H7 (cell line): ENCODE measurements at regions not wholly inside any gene's neighbourhood (a gene's known extent, or its start where the extent isn't known, plus 50 kb on each side); places are given as distances from the start of the nearest gene placed in this dataset.

ENCODE experiments used
- DNase-seq: peaks from one replicate; pipeline ENCODE4 v3.0.0; 2012
- H3K27me3 ChIP-seq: 2 replicates; pipeline ENCODE4 v1.6.0; 2011; ENCODE audit warnings: mild to moderate bottlenecking, low read length; ENCODE audit not compliant: control insufficient read depth, insufficient read depth
- H3K36me3 ChIP-seq: replicated peaks from 2 replicates; pipeline ENCODE4 v1.5.1; 2011; ENCODE audit warnings: low read length; ENCODE audit not compliant: control insufficient read depth, insufficient read depth
- H3K4me3 ChIP-seq: 2 replicates; pipeline ENCODE4 v1.5.1; 2011; ENCODE audit warnings: low read depth, mild to moderate bottlenecking, control low read depth, low read length, moderate library complexity; ENCODE audit not compliant: insufficient read depth

DNA sequence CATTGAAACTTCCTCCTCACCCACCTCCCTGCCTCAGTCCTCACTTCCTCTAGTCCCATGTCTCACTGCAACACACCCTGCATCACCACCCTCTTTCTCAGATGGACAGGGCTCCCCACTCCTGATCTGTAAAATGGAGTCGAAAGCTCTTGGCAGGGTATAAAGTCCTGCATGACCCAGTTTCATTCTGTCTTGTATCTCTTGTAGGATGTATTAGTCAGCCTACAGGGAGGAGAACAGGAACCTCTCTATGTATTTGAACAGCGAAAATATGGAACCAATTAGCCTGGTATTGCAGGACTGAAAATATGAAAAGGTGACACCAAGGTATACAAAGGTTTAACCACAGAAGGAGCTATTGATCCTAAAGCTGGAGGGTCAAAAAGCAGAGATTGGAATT is 156.9 kb upstream of the SNX19 start:
- Histone ChIP-seq H3K36me3 (no peaks in the 10 kb centered on the region), H3K4me3 (no peak overlapping the region), H3K27me3 (no peaks in the 10 kb centered on the region)
- DNase-seq = no peak

DNA sequence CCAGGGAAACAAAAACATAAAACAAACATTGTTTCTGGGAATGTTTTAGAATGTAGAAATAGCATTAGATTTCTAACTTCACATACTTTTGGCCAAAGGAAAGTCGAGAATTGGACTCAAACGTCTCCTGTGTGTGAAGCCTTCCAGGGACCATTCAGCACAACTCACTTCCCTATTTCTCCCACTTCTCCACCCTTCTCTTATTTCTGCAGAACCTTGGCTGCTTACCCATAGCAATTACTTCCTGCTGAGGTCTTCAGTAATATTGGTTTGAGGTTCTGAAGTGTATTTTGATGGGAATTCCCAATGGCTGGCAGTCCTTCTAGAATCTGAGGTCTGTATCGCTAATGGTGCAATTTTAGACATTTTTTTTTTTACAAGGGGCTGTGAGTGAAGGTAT is 158.3 kb upstream of the SNX19 start:
- Histone ChIP-seq H3K27me3 (no peaks in the 10 kb centered on the region), H3K36me3 (no peaks in the 10 kb centered on the region), H3K4me3 (no peak overlapping the region)
- DNase-seq = no peak

DNA sequence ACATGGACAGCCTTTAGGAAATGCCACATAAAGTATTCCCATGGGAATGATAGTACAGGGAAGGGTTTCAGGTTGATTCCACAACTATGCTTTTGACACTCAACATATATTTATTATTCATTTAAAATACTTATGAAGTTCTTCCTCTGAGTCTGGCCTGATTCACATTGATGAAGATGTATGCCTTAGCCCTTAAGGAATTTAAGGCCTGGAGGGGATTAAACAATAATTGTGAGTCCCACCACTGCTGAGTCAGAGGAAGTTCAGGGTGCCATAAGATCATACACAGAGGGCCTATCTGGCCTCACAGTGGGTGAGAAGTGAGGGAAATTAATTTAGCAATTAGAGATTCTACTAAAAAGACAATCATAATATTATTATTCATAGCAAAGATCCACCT is 161.1 kb upstream of the SNX19 start:
- no peak for DNase-seq
- no peak overlapping the region for H3K4me3 ChIP-seq
- no peaks in the 10 kb centered on the region for H3K36me3 ChIP-seq
- no peaks in the 10 kb centered on the region for H3K27me3 ChIP-seq

DNA sequence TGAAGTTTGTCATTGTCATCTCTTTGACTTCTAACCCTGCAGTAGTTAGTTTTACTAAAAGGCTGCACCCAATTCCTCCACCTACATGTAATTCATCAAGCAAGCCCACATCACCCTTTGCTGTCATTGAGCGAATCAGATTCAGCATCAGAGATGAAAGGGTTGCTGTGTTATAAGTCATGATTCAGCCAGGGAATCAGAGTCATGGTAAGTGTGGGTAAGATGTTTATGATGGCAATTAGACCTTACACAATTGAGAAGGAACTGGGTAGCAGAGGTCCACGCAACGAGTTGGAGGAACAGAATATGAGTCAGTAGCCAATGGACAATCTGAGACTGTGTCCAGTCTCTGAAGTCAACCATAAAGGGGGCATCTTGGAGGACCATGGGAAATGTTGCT is 162.8 kb upstream of the SNX19 start:
- no peak for DNase-seq
- no peaks in the 10 kb centered on the region for H3K27me3 ChIP-seq

DNA sequence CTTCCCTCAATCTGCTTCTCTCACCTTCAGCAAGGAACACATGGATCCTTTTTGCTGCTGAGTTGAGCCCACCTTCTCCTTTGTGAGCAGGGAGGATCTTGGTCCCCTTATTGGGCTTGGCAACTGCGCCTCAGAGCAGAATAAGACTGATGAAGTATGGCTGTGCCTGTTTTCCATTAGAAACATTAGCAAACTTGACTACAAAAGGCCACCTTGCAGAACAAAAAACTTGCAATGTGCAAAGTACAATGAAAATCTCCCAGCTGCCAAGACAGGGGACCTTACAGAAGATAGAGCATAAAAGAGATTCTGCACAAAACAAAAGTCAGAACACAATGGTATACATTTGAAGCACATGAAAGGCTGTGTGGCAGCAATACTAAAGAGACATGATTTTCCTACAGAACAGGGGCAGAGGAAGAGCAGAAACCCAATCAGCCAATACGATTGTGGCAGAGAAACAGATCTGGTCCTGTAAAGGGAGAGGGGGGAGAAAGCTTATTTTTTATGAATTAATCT is 173.5 kb upstream of the SNX19 start:
- Histone ChIP-seq H3K27me3 (no peaks in the 10 kb centered on the region), H3K4me3 (no peak overlapping the region), H3K36me3 (no peaks in the 10 kb centered on the region)
- DNase-seq = no peak

More for the DNA sequence above, 162.8 kb upstream of the SNX19 start:
- H3K36me3 ChIP-seq = no peaks in the 10 kb centered on the region
- H3K4me3 ChIP-seq = no peak overlapping the region

DNA sequence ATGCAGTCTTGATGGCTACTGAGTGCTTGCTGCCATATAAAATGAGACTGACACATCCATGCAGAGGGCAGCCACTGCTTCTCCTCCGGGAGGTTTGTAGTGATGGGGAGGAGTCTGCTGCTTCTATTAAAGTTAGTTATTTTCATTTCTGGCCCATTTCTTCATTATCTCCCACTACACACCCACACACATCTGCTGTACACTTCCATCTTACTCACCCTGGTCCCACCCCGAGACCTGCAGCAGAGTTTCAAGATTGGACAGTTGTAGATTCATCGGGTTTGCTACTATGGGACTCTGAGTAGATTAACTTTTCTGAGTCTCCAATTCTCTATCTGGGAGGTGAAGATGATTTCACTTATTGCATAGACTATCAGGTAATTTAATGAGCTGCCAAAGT is 176.2 kb upstream of the SNX19 start:
- no peaks in the 10 kb centered on the region for H3K36me3 ChIP-seq
- DNase-seq = no peak
- H3K4me3 ChIP-seq = no peak overlapping the region
- no peaks in the 10 kb centered on the region for H3K27me3 ChIP-seq

DNA sequence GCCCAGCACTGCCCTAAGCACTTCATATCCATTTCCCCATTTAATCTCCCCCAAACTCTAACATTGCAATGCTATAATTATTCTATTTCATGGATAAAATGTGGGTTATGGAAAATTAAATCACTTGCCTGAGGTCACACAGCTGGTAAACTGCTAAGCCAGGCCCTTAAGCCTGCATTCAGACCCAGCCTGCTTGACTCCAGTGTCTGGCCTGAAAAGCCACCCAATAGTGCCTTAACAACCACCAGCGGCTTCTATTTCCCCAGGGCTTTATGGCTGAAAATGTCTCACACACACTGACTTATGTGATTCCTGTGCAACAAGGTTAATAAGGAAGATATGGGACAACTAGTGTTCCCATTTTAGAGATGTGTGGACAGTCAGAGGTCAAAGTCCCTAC is 178.5 kb upstream of the SNX19 start:
- Histone ChIP-seq H3K4me3 (no peak overlapping the region), H3K27me3 (no peaks in the 10 kb centered on the region), H3K36me3 (no peaks in the 10 kb centered on the region)
- DNase-seq = no peak

DNA sequence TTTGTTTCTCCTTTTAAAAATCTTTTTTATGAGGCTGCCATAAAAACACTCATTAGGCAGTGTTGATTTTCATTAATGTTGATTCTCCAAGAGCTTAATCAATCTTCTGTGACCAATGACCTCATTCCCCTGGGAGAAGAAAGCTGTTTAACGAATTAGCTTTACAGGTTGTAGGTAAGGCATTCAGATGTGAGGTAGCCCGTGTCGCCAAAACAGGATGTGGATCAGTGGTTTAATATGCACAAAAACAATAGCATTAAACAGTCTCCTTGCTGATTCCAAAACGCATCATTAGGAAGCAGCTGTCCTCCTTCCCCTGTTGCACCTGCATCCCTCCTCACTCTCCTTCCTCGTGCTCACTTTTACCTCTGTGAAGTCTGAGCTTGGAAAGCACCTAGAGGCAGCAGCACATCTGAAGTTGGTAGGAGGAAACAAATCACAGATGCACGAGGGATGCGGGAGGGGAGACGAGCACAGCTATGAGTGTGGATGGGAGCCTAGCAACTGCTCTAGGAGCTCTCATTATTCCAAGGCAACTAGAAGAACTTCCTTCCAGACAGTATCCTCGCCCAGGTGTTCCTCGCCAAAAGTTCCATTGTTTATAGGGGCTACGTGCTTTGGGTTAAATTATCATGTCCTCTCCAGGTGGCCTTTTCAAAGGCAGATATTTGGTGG is 179.4 kb upstream of the SNX19 start:
- Histone ChIP-seq H3K27me3 (no peaks in the 10 kb centered on the region), H3K36me3 (no peaks in the 10 kb centered on the region), H3K4me3 (no peak overlapping the region)
- no peak for DNase-seq

DNA sequence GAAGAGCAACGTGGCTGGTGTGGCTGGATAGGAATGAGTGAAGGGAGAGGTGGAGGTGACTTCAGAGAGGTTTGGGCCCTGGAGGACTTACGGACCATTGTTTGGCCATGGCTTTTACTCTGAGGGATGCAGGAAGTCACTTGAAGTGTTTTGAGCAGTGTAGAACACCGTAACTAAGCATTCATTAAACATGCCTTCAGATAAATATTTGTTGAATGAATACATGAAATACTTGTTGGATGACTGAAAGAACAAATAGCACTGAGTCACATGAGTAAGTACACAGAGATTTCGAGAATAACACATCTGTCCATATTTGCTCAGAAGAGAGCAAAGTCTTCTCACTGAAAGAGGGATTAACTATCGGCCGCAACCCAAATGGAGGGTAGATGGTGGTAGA is 182.7 kb upstream of the SNX19 start:
- no peaks in the 10 kb centered on the region for H3K36me3 ChIP-seq
- DNase-seq = no peak
- H3K27me3 ChIP-seq = no peaks in the 10 kb centered on the region
- no peak overlapping the region for H3K4me3 ChIP-seq

DNA sequence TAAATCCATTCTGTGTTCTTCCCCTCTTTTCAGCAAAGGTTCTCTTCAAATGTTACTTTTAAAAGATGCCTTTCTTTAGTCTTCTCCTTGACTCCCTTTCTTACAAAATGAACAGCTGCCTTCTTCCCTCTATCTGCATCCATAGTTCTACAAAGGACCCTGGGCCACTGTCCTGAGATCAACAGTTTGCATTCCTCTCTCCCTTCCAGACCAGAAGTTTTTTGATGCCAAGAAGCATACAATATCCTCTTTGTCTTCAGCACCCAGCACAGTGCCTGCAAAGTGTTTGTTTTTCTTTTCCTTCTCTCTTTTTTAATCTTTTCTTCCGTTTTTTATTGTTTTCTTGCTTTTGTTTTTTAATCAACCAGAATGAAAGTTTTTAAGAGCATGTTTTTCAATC is 183.5 kb upstream of the SNX19 start:
- no peaks in the 10 kb centered on the region for H3K36me3 ChIP-seq
- no peak for DNase-seq
- no peak overlapping the region for H3K4me3 ChIP-seq

DNA sequence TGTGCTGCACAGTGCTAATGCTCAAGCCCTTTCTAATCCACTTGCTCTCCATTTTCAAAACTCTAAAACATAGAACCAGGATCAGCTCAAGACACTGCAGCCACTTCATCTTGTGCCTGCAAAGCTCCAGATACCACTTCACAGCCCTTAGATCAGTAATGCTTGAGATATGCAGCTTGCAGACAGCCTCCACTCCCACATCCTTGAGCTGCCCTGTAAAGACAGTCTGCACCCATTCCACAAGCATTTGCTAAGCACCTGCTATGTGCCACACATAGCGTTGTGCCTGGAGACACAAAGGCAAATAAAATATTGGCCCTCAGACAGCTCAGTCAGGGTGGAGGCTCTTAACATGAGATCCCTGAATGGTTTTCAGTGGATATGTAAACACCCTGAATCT is 192.5 kb upstream of the SNX19 start:
- Histone ChIP-seq H3K27me3 (no peaks in the 10 kb centered on the region), H3K36me3 (no peaks in the 10 kb centered on the region), H3K4me3 (no peak overlapping the region)
- DNase-seq = no peak

More for the DNA sequence above, 183.5 kb upstream of the SNX19 start:
- no peaks in the 10 kb centered on the region for H3K27me3 ChIP-seq

DNA sequence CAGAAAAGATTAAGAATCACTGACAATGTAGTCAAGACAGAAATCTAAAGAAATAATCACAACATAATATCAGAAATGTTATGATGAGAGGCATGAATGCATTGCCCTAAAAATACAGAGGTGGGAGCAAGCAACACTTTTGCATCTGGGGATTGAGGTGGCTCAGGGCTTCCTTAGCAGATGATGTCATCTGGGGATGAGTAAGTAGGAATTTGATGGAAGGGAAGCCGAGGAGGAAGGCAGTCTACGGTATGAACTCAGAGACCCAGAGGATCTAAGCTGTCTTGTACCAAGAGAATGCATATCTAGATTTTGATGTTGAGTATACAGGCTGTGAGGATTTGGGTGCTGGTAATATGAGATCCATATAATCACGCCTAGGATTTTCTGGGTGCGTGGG is 193.0 kb upstream of the SNX19 start:
- no peak for DNase-seq
- H3K36me3 ChIP-seq = no peaks in the 10 kb centered on the region
- H3K4me3 ChIP-seq = no peak overlapping the region
- no peaks in the 10 kb centered on the region for H3K27me3 ChIP-seq

DNA sequence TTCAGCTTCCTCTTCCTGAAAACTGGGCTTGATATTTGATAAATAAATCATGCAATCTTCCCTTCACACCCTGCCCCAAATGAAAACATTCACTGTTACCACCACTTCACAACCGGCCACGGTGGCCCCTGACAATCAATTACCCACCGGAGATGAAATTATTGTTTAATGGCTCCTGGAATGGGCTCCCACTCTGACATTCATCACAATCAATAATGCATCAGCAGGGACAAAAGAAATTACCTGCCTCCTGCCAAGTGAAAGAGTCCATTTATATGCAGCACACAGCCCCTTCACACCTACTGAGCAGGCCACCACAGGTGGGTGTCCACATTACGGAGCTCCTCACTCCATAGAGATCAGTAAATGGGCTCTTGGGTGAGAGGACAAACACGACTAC is 193.5 kb upstream of the SNX19 start:
- H3K36me3 ChIP-seq = no peaks in the 10 kb centered on the region
- DNase-seq = no peak
- H3K4me3 ChIP-seq = no peak overlapping the region
- no peaks in the 10 kb centered on the region for H3K27me3 ChIP-seq

DNA sequence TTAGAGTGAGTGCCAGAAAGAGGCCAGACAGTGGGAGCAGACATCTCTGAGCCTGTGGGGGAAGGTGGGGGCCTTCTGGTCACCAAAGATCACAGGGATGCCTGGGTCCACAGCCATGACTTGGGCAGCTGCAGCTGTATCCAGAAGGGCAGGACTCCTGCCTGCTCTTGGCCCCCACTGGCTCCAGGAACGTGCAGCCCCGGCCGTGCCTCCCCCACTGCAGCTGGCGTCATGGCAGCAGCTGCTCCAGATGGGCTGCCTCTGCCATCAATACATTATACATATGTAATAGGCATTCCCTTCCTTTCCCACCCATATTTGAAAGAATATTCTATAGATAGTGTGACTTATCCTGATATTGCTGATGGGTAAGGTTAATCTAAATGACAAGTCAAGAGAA is 195.5 kb upstream of the SNX19 start:
- no peaks in the 10 kb centered on the region for H3K36me3 ChIP-seq
- no peaks in the 10 kb centered on the region for H3K27me3 ChIP-seq
- H3K4me3 ChIP-seq = no peak overlapping the region
- DNase-seq = no peak

DNA sequence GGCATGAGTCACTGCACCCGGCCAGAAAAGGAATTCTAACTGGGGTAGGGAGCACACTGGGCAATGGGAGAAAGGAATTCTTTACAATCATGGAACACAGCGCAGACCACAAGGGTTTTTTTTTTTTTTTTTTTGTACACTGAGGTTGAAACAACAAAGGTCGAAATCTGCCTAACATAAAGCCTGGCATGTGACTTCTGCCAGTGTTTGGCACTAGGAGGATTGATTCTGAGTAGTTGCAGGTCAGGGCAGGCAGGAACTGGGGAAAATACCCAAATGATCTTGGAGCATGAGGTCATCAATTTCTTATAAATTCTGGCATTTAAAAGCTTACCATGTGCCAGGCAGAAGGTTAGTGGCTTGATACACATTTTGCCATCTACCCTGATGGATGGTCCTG is 202.0 kb upstream of the SNX19 start:
- Histone ChIP-seq H3K4me3 (no peak overlapping the region), H3K27me3 (no peaks in the 10 kb centered on the region), H3K36me3 (no peaks in the 10 kb centered on the region)
- DNase-seq = no peak
